NCI-H1694 (cell line): ENCODE measurements at regions not wholly inside any gene's neighbourhood (a gene's known extent, or its start where the extent isn't known, plus 50 kb on each side); places are given as distances from the start of the nearest gene placed in this dataset.

ENCODE experiments used
- DNase-seq: peaks from one replicate; lab custom pipeline; 2025; lab: John Stamatoyannopoulos, UW

DNA sequence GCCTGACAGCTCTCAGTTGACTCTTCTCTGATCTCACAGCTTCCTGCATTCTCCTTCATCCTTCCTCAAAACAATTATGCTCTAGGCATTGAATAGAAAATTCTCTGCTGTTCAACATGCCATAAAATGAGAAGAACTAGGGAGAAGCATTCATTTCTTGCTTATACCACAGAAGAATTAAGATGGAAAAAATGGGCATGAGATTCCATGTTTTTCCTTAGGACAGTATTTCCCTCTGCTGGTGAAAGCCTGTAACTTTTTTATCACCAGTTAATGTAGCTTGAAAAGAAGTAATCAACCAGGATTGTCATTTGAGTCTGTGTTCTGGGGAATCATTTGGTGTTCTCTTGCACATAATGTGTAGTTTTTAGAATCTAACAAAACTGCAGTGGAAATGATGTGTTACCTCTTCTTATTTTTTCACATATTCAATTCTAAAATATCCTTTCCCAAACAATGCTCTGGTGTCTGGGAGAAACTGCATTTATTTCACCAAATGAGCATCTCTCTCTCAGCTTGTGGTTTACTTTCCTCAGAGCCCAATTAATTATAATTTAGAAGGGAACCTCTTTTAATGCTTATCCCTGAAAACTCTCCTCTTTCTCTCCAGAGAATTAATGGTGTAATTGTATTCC is 92.8 kb upstream of the DCBLD2 start:
- peak; percentile 23 for DNase-seq

DNA sequence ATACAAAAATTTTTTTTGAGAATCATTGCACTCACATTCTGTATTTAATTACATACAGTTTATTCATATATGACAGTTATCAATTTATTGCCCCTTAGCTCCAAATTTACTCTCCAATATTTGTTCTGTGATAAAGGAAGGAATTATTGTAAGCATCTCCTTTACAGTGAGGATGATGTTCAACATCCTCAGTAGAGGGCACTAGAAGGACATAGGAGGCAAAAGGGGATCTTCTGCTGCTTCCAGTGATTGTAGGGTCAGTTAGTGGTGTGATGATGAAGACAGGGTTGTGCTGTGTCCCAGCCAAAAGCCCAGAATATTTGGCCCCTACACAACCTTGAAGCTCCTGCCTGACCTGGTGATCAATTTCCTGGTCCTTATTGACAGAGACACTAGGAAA is 89.9 kb upstream of the DCBLD2 start:
- DNase-seq, result no peak

DNA sequence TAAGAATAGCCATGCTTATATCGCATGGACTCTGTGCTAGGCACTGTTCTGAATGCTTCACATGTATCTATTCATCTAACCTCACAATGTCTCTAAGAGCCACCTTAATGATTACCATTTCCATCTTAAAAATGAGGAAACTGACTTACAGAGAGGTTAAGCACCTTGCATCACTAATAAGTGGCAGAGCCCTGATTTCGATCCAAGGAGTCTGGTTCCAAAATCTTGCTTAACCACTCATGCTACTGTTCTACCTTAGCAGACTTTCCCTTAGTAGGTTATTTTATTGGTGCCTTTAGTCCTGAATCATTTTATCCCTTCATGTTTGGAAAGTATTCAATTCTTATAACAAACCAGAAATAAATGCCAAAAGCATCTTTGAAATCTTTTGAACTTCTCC is 89.2 kb upstream of the DCBLD2 start:
- DNase-seq, result no peak

DNA sequence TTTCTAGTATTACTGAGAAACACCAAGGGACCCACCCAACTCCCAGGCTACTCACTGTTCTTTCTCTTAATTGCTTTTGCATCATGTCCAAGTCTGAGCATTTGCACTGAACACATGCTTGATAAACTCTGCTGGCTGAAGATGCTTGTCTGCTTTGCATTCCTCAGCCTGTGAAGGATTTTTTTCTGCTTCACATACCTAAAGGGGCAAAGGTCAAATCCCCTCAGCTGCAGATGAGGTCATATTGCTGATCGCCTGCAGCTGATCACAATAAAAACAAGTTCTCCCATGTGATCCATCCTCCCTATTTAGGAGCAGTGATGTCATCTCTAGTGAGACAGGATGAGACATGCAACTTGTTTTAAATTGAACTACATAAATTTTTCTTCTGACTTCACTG is 84.6 kb upstream of the DCBLD2 start:
- no peak for DNase-seq

GRCh38 chr3:98985431-98985830 is 83.9 kb upstream of the DCBLD2 start:
- no peak for DNase-seq

GRCh38 chr3:98984024-98984423 is 82.5 kb upstream of the DCBLD2 start:
- DNase-seq, result no peak

DNA sequence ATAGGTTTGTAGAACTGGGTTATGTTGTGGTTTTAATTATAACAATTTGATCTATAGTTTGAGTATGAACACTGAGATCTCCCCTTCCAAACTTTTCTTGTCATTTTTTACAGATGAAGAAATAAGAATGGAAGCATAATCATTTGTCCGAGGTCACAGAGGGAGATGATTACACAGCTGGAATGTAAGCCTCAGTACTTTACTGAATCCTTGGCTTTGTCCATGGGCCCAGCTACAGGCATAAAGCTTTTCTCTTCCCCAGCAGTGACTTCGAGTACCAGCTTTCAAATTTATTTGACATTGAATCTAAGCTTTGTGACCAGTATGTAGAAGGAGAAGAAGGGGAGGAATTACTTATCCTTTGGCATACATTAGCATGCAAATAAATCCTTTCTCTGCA is 80.9 kb upstream of the DCBLD2 start:
- DNase-seq, result no peak

- no peak for DNase-seq
Observed at GRCh38 chr3:98980915-98981596, 79.6 kb upstream of the DCBLD2 start.

DNA sequence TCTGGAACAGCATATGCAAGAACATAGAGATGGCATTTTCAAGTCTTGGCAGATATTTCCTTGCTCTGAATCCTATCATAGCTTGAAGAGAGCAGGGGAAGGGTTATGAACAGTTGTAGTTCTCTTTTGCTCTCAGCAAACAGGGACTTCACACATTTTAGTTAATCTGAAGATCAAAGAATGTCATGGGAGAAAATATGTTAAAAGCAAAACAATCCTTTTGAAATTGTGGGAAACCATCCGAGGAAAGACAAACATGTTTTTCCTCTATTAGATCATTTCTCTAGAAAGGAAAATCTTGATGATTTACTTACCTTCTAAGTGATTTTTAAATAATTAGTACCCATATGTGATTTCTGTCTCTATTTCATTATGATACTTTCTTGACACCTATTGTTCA is 77.8 kb upstream of the DCBLD2 start:
- no peak for DNase-seq

DNA sequence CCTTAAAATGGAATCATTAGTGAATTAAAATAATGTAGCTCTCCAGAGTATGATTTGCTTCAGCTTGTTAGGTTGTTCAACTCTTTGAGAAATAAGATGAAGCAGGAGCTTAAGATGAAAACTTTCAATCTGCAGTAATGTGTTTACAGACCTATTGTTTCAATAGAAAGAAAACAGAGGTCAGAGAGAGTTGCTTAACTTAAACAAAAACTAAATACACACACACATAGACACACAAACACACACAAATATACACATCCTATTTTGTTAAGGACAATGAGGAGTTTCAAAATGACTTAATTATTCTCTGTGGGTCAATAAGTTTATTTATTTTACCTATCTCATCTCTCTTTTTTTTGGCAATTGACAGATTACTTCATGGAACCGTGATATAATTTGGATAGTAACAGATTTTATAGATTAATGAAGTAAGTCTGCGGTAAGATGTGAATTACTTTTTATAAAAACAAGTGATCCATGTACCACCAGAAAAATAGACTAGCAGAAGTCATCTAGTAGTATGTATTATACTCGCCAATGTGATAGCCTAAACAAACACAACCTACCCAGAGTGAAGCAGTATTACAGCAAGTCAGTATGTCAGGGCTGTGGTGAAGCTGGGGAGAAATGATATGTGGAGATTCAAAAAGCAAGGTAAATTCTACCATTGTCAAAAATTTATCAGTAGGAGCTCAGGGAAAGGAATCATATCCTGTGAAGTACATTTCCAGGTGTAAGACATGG is 76.7 kb upstream of the DCBLD2 start:
- DNase-seq, result no peak

GRCh38 chr3:98977520-98977919 is 76.0 kb upstream of the DCBLD2 start:
- DNase-seq, result no peak

- no peak for DNase-seq
Observed at GRCh38 chr3:98974442-98974841, 72.9 kb upstream of the DCBLD2 start.

DNA sequence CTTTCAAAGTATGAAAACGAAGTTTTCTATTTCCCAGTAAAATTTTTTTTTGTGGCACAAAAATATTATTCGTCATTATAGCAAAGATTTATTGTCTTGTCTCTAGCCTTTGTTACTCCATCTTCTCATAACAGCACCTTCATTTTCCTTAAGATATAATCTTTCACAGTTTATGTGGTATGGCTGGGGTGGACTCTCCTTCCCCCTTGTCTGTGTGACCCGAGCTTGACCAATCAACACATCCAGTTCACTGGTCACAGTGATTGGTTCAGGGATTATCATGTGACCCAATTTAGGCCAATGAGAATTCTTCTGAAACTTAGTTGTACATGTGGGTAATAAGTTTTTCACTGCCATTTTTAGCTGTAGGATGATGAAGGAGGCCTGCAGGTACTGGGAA is 71.2 kb upstream of the DCBLD2 start:
- no peak for DNase-seq

- no peak for DNase-seq
Observed at GRCh38 chr3:98972155-98972554, 70.7 kb upstream of the DCBLD2 start.

GRCh38 chr3:98971169-98971681 is 69.7 kb upstream of the DCBLD2 start:
- no peak for DNase-seq

DNA sequence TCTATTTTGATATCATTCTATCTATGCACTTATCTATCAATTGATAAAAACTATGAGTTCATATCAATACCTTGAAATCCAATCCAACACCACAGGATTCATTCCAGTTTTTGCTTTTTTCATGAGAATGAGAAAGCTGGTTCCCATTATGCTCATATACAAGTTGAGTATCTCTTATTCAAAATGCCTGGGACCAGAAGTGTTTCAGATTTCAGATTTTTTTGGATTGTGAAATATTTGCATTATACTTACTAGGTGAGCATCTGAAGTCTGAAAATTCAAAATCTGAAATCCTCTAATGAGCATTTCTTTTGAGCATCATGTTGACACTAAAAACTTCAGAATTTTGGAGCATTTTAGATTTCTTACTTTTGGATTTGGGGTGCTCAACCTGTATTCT is 67.8 kb upstream of the DCBLD2 start:
- DNase-seq, result no peak

DNA sequence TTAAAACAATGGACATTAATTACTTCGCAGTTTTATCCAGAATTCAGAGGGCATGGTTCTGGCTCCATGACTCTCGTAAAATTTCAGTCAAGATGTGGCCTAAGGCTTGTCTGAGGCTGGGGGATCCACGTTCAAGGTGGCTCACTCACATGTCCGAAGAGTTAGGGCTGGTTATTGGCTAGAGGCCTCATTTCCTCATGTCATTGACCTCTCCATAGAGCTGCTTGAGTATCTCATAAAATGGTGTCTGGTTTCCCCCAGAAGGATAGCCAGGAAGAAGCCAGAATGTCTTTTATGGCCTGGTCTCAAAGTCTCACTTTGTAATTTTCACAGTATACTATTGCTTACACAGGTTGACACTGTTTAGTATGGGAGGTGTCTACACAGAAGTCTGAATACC is 67.3 kb upstream of the DCBLD2 start:
- DNase-seq, result no peak

DNA sequence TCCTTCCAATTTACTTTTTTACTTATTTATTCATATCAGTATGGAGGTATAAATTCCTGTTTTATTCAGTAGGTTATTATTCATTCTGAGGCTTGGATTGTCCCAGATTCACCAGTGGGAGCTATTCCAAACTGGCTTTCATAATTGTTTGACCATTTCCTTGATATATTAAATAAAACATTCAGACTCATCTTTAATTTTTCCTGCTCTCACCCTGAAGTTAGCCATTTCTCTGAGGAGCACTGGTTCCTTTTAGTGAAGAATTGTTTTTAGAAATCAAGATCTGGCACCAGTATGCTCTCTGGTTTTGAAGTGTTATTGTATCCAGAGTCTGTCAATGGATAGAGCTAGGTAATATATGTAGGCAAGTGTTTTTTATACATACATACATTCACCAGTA is 66.9 kb upstream of the DCBLD2 start:
- DNase-seq, result no peak

- no peak for DNase-seq
Observed at GRCh38 chr3:98967758-98968157, 66.3 kb upstream of the DCBLD2 start.

DNA sequence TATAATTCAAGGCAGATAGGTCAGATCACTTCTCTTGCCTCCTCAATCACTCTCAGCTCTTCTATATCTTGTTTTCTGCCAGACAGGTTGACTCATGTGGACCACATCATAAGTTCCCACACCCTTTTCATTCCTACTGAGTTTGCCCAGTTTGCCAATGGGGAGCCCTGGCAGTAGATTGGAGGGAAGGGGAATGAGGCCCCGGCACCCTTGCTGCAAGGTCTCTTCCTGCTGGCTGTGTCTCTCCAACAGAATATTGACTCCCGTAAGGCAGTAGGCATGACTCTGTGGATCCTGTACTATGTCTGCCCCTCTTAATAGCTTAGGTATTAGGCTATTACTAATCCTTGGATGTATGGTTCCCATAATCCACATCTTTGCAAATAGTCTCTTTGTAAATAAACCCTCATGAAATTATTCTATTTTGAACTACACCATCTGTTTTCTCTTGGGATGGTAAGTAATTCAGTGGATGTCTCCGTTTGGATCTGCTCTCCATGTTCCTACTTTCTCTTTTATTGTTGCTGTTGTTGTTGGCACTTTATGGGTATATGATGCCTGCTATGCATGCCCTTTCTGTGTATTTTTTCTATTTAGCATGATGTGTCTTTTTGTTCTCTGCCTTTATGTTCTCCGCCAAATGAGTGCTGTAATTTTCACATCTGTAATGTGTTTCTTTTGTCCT is 65.5 kb upstream of the DCBLD2 start:
- DNase-seq, result no peak

DNA sequence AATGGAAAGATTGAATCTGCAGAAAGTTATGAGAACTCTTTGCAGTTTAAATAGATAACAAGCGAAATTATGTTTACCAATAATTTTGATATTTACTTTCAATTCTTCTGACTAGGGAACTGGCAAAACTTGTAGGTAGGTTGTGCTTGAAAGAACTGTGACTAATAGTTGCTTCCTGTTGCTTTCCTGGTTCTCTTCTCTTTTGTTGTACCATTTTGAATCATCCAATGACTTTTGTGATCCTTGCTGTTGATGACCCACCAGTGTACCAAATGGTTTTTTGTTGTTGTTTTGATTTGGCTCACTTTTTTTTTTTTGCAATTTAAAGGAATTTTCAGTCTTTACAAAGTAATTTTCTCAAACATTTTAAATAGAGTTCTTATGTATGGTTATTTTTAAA is 64.9 kb upstream of the DCBLD2 start:
- DNase-seq, result no peak

DNA sequence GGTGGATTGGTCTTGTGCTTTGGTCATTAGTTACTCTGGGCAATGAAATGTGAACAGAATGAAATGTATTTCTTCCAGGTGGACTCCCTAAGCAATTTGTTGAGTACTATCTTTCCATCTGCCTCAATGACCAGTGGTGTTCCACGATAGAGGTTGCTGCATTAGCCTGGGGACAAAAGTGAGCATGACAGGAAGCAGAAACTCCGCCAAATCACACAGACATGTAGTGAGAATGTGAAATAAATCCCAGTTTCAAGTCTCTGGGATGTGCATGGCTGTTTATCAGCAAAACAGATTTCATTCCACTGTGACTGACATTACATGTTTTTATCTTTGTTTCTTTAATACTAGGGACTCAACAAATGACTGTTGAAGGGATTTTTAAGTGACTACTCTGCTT is 63.3 kb upstream of the DCBLD2 start:
- DNase-seq, result no peak

DNA sequence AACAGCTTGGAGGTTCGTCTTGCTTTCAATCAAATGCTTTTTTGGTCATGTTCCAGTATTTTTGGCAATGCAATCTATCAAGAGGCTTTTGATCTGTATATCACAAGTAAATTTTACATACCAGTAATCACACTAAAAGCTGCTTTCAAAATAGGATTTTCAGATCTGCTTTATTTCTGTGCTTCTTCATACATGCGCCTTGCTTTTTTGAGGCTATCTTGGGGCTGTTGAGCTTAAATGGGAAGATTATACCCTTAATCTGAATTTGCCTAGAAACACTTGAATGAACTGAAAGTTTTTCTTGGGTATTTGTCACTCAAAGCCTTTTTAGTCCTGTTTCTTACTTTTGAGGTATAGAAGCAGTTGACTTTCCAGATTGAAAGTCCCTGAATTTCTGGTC is 62.1 kb upstream of the DCBLD2 start:
- no peak for DNase-seq
